ENCODE measurements at regions not wholly inside any gene's neighbourhood (a gene's known extent, or its start where the extent isn't known, plus 50 kb on each side); places are given as distances from the start of the nearest gene placed in this dataset.
"Not testable (repeated sequence)": the region's sequence is repeated elsewhere in the genome, so short reads cannot be mapped to it uniquely, and the experiment has no call there.

GRCh38 chr6:130724089-130724488 lies 103.1 kb upstream of the SMLR1 start:
- no peak for DNase-seq

DNA sequence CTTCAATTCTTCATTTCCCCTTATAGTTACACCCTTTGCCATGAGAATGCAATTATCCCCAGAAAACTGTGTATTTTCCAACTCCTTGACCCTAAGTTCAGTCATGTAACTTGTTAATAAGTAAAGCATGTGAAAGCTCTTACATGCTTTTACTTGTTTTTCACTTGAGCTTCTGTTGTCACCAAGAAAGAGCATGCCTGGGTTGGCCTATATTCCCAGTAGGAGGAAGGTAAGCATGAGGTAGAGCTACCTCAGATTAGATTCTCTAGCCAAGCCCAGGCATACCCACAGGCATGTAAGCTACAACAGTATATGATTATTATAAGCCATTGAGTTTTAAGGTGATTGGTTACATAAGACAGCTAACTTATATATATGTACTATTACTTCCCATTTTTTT lies 101.7 kb upstream of the SMLR1 start:
- no peak for DNase-seq

- not testable (repeated sequence) for DNase-seq
Measured at GRCh38 chr6:130728064-130728463, 99.1 kb upstream of the SMLR1 start.

DNA sequence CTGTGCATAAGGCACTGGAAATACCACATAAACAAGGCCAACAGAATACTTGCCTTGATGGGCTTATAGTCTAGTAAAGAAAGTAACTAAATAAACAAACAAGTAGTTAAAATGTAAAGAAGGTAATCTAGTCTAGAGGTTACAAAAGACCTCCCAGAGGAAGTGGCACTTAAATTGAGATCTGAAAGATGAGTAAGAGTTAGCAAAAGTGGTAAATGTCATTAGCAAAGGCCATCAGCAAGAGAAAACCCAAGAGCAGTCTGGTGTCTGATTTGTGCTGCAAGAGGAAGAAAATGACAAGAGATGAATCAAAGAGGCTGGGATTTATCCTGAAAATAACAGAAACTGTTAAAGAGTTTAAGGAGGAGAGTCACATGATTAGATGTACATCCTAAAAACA lies 96.6 kb upstream of the SMLR1 start:
- no peak for DNase-seq

- no peak for DNase-seq
Measured at GRCh38 chr6:130734161-130734560, 93.0 kb upstream of the SMLR1 start.

- DNase-seq = no peak
Measured at GRCh38 chr6:130740308-130740707, 86.9 kb upstream of the SMLR1 start.

GRCh38 chr6:130742131-130742681 lies 85.0 kb upstream of the SMLR1 start:
- DNase-seq = no peak

GRCh38 chr6:130743175-130743574 lies 84.0 kb upstream of the SMLR1 start:
- no peak for DNase-seq

DNA sequence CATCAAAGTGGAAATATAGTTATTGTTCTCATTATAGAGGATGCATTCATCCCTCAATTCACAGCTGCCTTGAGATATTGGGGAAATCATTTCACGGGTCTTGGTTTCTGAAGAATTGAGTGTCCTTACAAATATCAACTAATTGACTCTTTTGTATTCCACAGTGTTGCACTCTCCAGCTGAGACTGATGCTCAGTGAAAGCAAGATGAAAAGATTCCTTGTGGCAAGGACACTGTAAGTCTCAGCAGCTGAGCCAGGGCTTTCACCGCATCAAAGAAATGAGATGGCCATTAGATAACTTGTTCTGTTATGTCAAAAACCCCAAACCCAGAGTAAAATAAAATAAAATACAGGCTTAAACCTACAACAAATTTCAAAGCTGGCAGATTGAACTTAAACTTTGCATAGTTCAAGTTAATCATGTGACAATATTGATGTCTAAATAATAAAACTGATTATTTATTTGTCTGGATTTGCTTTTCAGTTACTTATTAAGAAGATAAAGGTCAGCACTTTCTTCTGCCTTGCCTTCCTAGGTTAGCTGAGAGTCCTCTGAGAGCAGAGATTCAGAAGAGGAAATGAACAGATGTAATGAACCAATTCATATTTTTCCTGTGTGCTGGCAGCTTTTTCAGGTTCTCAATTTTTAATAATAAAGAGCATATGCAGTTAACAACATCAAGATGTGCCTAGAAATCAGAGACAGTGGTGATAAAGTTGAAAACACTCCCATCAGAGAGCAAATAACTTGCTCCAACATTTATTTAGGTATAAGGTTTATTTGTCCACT lies 82.4 kb upstream of the SMLR1 start:
- no peak for DNase-seq

- no peak for DNase-seq
Measured at GRCh38 chr6:130748041-130748440, 79.2 kb upstream of the SMLR1 start.

DNA sequence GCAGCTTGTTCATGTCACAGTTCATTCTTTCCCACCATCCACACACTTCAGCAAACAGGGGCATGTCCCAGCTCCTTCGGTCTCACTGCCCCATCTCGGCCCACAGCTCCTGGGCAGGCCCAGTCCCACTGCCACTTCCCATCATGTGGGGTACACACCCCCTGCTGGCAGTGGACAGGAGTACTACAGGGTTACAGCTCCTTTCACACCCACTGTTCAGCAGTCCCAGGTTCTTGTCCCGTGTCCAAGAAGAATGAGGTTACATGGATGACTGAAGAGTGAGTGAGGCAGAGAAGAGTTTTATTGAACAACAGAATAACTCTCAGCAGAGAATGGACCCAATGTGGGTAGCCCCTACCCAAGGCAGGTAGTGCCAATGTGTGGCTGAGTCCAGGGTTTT lies 77.8 kb upstream of the SMLR1 start:
- DNase-seq = no peak

DNA sequence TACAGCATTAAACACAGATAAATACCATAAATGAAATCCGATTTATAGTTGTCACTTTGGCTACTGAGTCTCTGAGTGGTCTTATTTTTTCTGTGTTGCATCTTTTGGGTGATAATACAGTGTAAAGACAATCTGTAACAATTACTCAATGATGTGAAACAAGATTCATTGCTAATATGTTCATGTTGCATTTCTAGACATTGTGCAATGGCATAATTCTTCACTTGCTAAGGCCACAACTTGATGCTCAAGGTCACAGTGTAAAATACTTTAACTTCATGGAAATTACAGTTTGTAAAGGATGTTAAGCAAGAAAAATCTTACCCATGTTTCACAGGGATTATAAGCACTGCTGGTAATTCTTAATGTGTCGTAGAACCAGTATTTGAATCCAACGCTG lies 74.9 kb upstream of the SMLR1 start:
- no peak for DNase-seq

GRCh38 chr6:130754786-130755367 lies 72.3 kb upstream of the SMLR1 start:
- DNase-seq = no peak

- no peak for DNase-seq
Measured at GRCh38 chr6:130755368-130756034, 71.7 kb upstream of the SMLR1 start.

- no peak for DNase-seq
Measured at GRCh38 chr6:130756824-130757223, 70.4 kb upstream of the SMLR1 start.

- DNase-seq = no peak
Measured at GRCh38 chr6:130758813-130759212, 68.4 kb upstream of the SMLR1 start.

DNA sequence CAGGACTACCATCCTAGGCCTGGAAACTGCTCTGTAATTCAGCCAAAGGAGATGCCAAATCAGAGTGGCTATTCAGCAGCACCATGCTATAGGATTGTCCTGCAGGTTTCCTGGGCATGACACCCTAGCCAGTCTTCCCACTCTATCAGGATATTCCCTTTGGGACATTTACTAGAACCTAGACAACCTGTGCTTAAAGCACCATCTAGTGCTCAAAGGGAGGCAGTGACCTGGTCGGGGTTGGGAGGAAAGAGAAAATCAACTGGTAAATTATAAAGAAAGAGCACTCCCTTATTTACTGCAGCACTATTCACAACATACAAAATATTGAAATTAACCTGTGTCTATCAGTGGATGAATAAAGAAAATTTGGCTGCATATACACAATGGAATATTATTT lies 67.2 kb upstream of the SMLR1 start:
- no peak for DNase-seq

GRCh38 chr6:130761286-130761685 lies 65.9 kb upstream of the SMLR1 start:
- DNase-seq = no peak

- DNase-seq = no peak
Measured at GRCh38 chr6:130765181-130765727, 62.0 kb upstream of the SMLR1 start.

GRCh38 chr6:130766239-130767144 lies 60.7 kb upstream of the SMLR1 start:
- no peak for DNase-seq

- no peak for DNase-seq
Measured at GRCh38 chr6:130769861-130770260, 57.3 kb upstream of the SMLR1 start.

DNA sequence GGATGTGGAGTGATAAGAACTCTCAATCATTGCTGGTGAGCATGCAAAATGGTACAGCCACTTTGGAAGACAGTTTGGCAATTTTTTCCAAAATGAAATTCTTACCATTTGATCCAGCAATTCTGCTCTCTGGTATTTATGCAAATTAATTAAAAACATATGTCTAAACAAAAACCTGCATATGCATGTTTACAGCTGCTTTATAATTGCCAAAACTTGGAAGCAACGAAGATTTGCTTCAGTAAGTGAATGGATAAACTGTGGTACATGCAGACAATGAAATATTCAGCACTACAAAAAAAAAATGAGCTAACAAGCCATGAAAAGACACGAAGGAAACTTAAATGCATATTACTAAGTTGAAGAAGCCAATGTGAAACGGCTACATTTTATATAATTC lies 55.5 kb upstream of the SMLR1 start:
- DNase-seq = no peak

GRCh38 chr6:130773860-130774259 lies 53.3 kb upstream of the SMLR1 start:
- DNase-seq = no peak
